ENCODE measurements at regions not wholly inside any gene's neighbourhood (a gene's known extent, or its start where the extent isn't known, plus 50 kb on each side); places are given as distances from the start of the nearest gene placed in this dataset.

- Histone ChIP-seq H3K79me2 (ENCODE audit: insufficient read depth, low read length) (no peaks in the 10 kb centered on the region), H3K9ac (ENCODE audit: insufficient read depth, low read length, poor library complexity, severe bottlenecking) (no peak overlapping the region), H3K9me3 (replicated peaks in 1 of 2; ENCODE audit: control insufficient read depth in 1 of 2, insufficient read depth in 1 of 2, low read length in 2 of 2) (peaks cover 14 to 15% of the 10 kb centered on the region in 2 donors), H3K36me3 (replicated peaks in 1 of 2; ENCODE audit: control insufficient read depth in 1 of 2, insufficient read depth in 2 of 2, low read length in 2 of 2) (no peaks in the 10 kb centered on the region), H3K27ac (ENCODE audit: low read depth in 1 of 2, low read length in 2 of 2) (no peak overlapping the region), H3K27me3 (ENCODE audit: control insufficient read depth in 2 of 2, insufficient read depth in 2 of 2, low read length in 2 of 2) (no peaks in the 10 kb centered on the region), H2AFZ (ENCODE audit: insufficient read depth, low read depth, low read length, poor library complexity, severe bottlenecking) (no peak overlapping the region), H3K4me2 (replicated peaks; ENCODE audit: extremely low read depth, low read length, poor library complexity, severe bottlenecking) (no peak overlapping the region), H3K4me1 (ENCODE audit: control insufficient read depth in 1 of 2, insufficient read depth in 2 of 2, low read length in 2 of 2) (no peaks in the 10 kb centered on the region), H4K20me1 (ENCODE audit: insufficient read depth, low read length) (no peaks in the 10 kb centered on the region), H3K4me3 (replicated peaks in 1 of 3; ENCODE audit: low read depth in 2 of 3, low read length in 3 of 3) (no peak overlapping the region)
- Mint-ChIP-seq H3K9me3 (peaks cover 14 to 34% (median 25%) of the 10 kb centered on the region in 7 donors), H3K4me1 (no peaks in the 10 kb centered on the region), H3K36me3 (no peaks in the 10 kb centered on the region), H3K27me3 (ENCODE audit: low read depth in 3 of 3) (peaks cover 0 to 1% (median 0%) of the 10 kb centered on the region in 3 donors), H3K27ac (no peak overlapping the region), H3K4me3 (no peak overlapping the region)
- TF ChIP-seq CTCF (IDR thresholded peaks at IDR 0.05) = no peak
- intact Hi-C loops (cut with micrococcal nuclease) = no loop called here
- WGBS (ENCODE audit: insufficient coverage) = no CpG with 5 or more reads among the region's 3 CpGs
- no peak for DNase-seq
Observed at GRCh38 chr20:12293900-12294299, 376.2 kb downstream of the BTBD3 start.

- Histone ChIP-seq H3K27me3 (ENCODE audit: control insufficient read depth in 2 of 2, insufficient read depth in 2 of 2, low read length in 2 of 2) (no peaks in the 10 kb centered on the region), H2AFZ (ENCODE audit: insufficient read depth, low read depth, low read length, poor library complexity, severe bottlenecking) (no peak overlapping the region), H3K4me3 (replicated peaks in 1 of 3; ENCODE audit: low read depth in 2 of 3, low read length in 3 of 3) (no peak overlapping the region), H3K79me2 (ENCODE audit: insufficient read depth, low read length) (no peaks in the 10 kb centered on the region), H3K9ac (ENCODE audit: insufficient read depth, low read length, poor library complexity, severe bottlenecking) (no peak overlapping the region), H3K36me3 (replicated peaks in 1 of 2; ENCODE audit: control insufficient read depth in 1 of 2, insufficient read depth in 2 of 2, low read length in 2 of 2) (no peaks in the 10 kb centered on the region), H4K20me1 (ENCODE audit: insufficient read depth, low read length) (no peaks in the 10 kb centered on the region), H3K4me2 (replicated peaks; ENCODE audit: extremely low read depth, low read length, poor library complexity, severe bottlenecking) (no peak overlapping the region), H3K9me3 (replicated peaks in 1 of 2; ENCODE audit: control insufficient read depth in 1 of 2, insufficient read depth in 1 of 2, low read length in 2 of 2) (peaks cover 20 to 22% of the 10 kb centered on the region in 2 donors), H3K4me1 (ENCODE audit: control insufficient read depth in 1 of 2, insufficient read depth in 2 of 2, low read length in 2 of 2) (no peaks in the 10 kb centered on the region), H3K27ac (ENCODE audit: low read depth in 1 of 2, low read length in 2 of 2) (no peak overlapping the region)
- 100% methylated on average over 2 of the region's 3 CpGs for WGBS (ENCODE audit: insufficient coverage)
- H3K27me3 Mint-ChIP-seq (ENCODE audit: low read depth in 3 of 3) = peaks cover 0 to 1% (median 0%) of the 10 kb centered on the region in 3 donors
- H3K4me1 Mint-ChIP-seq = no peaks in the 10 kb centered on the region
- H3K4me3 Mint-ChIP-seq = no peak overlapping the region
- DNase-seq = no peak
- no peak overlapping the region for H3K27ac Mint-ChIP-seq
- H3K36me3 Mint-ChIP-seq = no peaks in the 10 kb centered on the region
- H3K9me3 Mint-ChIP-seq = peaks cover 18 to 34% (median 26%) of the 10 kb centered on the region in 7 donors
- TF ChIP-seq CTCF (IDR thresholded peaks at IDR 0.05) = no peak
- intact Hi-C loops (cut with micrococcal nuclease) = no loop called here
Observed at GRCh38 chr20:12294678-12295077, 377.0 kb downstream of the BTBD3 start.

Data from CD14-positive monocyte (primary cell).